ENCODE measurements at regions not wholly inside any gene's neighbourhood (a gene's known extent, or its start where the extent isn't known, plus 50 kb on each side); places are given as distances from the start of the nearest gene placed in this dataset.
"Not testable (repeated sequence)": the region's sequence is repeated elsewhere in the genome, so short reads cannot be mapped to it uniquely, and the experiment has no call there.

GRCh38 chr2:21866316-21866715 is 742.5 kb downstream of the TDRD15 start:
- no peak for DNase-seq (ENCODE audit: low read depth)

DNA sequence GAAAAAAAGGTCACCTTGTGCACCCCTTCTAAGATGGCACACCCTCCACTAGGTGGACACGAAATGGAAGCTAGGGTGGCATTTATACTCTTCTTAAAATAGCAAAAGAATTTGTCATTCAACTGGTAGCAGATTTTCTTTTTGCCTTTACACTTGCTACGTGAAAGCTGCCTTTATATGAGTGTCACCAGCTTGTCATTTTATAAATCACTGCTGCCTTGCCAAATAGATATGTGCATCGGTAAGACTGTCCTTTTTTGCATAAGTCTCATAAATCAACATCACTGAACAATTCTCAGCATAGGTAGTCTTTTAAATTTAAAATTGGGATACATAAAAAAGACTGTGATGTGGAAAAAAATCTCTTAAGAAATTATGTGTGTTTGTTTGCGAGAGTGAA is 764.1 kb downstream of the TDRD15 start:
- no peak for DNase-seq (ENCODE audit: low read depth)

GRCh38 chr2:21890041-21890440 is 766.3 kb downstream of the TDRD15 start:
- DNase-seq (ENCODE audit: low read depth) = no peak

- no peak for DNase-seq (ENCODE audit: low read depth)
Observed at GRCh38 chr2:21890716-21891115, 766.9 kb downstream of the TDRD15 start.

GRCh38 chr2:21891191-21891590 is 767.4 kb downstream of the TDRD15 start:
- DNase-seq (ENCODE audit: low read depth) = no peak

DNA sequence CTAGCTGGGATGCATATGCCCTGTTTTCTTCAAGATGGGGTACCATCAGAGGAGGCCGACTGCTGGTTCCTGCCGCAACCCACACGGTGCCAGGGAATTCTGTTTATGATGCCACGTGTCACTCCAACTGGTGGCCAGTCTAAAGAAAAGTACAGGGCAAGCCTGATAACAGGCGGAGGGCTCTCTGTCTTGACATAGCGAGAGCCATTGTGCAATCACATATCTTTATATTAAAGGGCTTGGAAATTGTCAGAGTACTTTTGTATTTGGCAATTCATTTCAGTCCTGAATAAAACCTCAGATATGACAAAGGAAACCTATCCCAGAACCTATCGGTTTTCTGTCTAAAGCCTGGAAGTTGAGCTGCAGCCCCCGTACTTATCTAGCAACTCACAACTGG is 768.4 kb downstream of the TDRD15 start:
- no peak for DNase-seq (ENCODE audit: low read depth)

DNA sequence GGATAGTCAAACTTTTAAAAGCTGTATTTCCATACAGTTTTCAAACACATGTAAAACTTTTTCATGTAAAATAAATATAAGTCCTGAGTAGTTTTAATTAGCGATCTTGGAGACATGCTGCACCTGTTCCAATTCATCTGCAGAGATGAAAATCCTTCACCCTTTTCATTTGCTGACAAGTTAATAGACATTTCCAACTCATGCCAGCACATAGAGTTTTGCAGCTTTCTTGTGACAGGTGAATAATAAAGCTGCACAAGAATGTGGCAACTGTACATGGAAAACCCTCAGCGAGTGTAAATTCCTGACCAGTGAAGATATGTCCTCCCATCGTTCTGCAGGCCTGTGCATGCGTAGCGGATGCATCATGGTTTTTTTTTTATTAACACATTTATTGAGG is 771.4 kb downstream of the TDRD15 start:
- DNase-seq (ENCODE audit: low read depth) = no peak

GRCh38 chr2:21908712-21909380 is 785.1 kb downstream of the TDRD15 start:
- not testable (repeated sequence) for DNase-seq (ENCODE audit: low read depth)

DNA sequence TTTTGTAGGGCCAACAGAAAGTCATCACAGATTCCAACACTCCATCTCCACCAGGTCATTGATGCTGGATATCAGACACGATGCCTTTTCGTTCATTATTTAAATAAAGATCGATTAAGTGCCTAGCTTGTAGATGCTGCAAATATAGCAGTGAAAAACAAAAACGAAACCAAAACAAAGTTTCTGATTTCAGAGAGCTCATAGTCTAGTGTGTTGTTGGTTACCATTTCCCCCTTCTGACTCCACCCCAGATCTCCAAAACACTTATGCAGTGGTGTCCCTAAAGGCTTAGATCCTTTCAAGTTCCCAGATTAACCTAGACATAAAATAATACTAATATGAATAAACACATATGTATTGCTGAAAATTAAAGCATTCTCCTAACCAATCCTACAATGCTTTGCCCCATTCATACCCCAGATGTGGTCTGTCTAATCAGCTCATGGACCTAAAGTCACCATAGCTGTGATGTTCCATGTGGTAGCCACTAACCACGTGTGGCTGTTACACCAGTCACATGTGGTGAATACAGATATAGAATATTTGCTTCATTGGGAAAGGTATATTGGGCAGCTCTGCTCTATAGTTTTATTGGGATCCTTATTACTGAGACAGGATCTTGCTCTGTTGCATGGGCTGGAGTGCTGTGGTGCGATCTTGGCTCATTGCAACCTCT is 787.2 kb downstream of the TDRD15 start:
- DNase-seq (ENCODE audit: low read depth) = no peak

DNA sequence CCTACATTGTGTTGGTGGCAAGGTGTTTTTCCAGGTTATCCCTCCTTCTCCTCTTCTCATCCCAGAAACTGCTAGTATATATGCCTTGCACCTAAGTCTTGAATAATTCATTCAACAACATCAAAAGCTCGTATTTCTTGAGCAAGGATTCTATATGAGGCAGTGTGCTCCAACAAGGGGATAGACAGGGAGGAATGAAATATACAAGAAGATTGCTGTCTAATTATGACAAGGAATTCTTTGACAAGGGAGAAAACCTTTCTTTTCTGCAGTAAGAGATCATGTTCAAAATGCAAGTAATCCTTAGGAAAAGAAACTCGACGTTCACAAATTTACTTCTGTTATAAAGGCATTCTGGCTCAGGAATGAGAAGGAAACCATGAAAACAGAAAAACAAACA is 788.6 kb downstream of the TDRD15 start:
- DNase-seq (ENCODE audit: low read depth) = no peak

DNA sequence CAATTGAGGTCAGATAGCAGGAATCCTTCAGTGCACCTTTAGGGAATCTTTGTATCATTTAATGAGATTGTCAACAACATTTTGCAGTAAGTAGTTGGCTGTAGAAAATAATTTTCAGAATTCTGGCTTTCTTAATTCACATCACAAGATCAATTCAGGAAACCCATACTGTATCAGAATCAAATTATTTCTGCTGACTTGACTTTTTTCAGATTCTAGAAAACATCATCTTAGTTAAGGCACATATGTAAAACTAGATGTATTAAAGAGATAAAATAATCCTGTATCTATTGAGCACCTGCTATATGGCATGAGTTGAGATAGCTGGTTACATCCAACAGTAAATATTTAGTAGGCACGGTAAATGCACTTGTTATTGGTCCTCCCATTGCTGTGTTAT is 791.4 kb downstream of the TDRD15 start:
- DNase-seq (ENCODE audit: low read depth) = no peak

GRCh38 chr2:21916934-21917522 is 793.3 kb downstream of the TDRD15 start:
- no peak for DNase-seq (ENCODE audit: low read depth)

DNA sequence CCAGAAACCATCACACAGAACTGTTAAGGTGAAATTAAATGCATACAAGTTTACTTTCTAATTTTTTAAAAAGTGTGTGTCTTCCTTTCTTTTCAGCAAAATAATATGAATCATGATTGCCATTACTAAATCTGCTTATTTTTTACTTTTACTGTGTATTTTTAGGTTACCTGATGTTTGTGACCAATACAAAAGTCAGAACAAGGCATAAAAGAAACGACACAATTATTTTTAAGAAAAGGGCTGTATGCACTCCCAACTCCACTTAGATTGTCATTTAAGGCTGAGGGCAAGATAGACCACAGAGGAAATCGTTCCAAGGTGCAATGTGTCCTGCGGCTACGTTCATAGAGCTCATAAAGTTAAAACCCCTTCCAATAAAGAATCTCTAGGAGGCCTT is 797.0 kb downstream of the TDRD15 start:
- no peak for DNase-seq (ENCODE audit: low read depth)

GRCh38 chr2:21924640-21925285 is 801.0 kb downstream of the TDRD15 start:
- DNase-seq (ENCODE audit: low read depth) = no peak

DNA sequence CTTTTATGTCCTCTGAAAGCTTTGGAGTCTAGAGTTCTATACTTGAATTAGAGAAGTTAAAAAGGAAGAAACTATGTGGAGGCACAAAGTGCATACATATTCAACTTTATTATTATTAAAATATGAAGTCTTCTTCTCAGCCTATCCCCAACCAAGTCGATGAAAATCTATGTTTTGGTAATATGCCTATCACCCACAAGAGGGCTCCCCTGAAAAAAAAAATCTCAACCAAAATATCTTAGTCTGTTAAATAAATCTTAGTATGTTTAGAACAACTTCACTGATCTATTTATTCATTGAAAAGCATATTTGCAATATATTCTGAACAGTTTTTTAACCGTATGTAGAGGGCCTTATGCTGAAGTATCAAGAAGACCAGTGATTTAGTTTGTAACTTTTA is 804.5 kb downstream of the TDRD15 start:
- no peak for DNase-seq (ENCODE audit: low read depth)

GRCh38 chr2:21930226-21930625 is 806.5 kb downstream of the TDRD15 start:
- no peak for DNase-seq (ENCODE audit: low read depth)

DNA sequence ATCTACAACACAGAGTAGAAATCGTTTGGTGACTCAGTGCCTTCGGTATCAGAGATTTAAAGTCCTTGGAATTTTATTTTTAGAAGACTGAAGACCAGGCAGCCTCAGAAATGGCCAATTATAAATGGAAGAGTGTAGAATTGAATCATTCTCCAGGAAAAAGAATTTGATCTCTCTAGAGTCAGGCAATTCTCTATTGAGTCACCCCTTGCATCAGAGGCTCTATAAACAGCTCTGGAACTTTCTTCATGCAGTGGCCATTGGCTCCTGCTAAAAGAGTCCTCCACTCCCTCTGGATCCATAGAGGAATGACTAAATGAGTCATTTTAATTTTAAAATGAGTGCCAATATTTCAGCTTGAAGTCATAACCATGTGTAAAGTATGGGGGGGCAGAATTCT is 816.2 kb downstream of the TDRD15 start:
- DNase-seq (ENCODE audit: low read depth) = no peak

GRCh38 chr2:21944536-21944935 is 820.8 kb downstream of the TDRD15 start:
- DNase-seq (ENCODE audit: low read depth) = no peak

DNA sequence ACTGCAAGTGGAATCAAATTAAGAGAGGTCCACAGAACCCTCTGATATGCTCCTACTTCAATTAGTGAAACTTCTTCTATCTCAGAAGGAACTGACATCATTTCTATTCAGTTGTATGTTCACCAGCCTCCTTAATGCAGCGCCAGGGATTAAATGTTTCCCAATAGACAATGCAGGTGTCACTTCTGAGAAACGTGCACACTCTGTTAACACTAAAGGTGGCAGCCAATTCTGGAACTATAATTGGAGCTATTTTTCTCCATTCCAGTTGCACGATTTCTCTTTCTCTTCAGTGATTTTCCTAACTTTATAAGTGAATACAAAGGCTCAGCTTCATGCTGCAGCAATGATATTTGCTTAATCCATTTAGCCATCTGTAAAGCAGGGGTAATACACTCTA is 821.9 kb downstream of the TDRD15 start:
- no peak for DNase-seq (ENCODE audit: low read depth)

- DNase-seq (ENCODE audit: low read depth) = no peak
Observed at GRCh38 chr2:21947046-21947445, 823.3 kb downstream of the TDRD15 start.

DNA sequence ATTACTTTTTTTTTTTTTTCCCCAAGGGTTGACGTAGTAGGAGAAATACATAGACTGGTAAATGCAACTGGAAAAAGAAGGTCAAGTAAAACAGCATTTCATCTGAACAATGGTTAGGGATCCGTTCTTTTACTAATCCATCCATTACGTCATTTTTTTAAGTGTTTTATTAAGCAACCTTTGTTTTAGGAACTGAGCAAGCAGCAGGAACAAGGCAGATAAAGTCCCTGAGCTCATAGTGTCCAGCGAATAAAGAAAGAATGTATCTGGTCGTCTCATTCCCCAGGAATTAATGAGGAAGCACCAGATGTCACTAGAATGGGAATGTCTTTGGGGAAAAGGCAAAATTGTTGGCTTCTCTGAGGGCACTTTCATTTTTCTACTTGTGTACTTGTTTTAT is 842.4 kb downstream of the TDRD15 start:
- DNase-seq (ENCODE audit: low read depth) = no peak

DNA sequence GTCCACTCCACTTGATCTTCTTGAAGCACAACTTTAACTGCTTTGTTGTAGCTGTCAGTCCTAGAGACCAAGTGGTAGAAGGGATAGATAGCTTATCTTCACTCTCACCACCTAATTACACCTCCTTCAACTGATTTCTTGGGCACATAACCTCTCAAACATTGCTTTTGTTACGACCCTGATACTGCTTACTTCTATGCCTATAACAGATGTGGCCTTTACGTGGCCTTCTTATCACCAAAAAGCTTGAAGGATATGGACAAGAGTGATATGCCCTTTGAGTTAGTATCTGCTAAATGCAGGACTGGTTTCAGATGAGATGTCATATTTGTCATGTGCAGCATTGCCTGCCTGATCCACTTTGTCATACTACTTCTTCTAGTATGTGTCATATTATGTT is 847.2 kb downstream of the TDRD15 start:
- DNase-seq (ENCODE audit: low read depth) = no peak

DNA sequence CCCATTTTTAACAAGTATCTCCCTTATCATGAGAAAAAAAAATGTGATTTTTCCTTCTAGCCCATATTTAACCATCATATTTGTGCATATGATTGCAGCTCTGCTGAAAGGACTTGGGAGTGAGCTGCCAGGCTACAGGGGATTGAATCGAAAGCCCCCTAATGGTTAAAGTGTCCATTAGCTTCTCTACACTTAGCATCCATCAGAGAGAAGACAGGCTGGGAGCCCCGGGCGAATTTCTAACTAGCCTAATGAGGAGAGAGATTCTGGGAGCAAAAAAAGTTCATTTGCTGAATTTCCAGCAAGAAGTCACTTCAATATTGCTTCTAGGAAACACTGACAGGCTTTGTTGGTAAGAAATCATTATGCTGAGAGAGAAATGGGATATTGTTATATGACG is 848.8 kb downstream of the TDRD15 start:
- no peak for DNase-seq (ENCODE audit: low read depth)
